ENCODE measurements at regions not wholly inside any gene's neighbourhood (a gene's known extent, or its start where the extent isn't known, plus 50 kb on each side); places are given as distances from the start of the nearest gene placed in this dataset.

- H3K4me3 ChIP-seq (ENCODE audit: low read depth, low read length) = no peak overlapping the region
- no peak for DNase-seq (ENCODE audit: low read depth)
- TF ChIP-seq CTCF (IDR thresholded peaks at IDR 0.05; ENCODE audit: insufficient read depth, low read length) = no peak
Observed at GRCh38 chr5:164345853-164346252, 840.4 kb downstream of the MAT2B start.

- no peak for TF ChIP-seq CTCF (IDR thresholded peaks at IDR 0.05; ENCODE audit: insufficient read depth, low read length)
- no peak overlapping the region for H3K4me3 ChIP-seq (ENCODE audit: low read depth, low read length)
- no peak for DNase-seq (ENCODE audit: low read depth)
Observed at GRCh38 chr5:164346785-164347630, 841.6 kb downstream of the MAT2B start.

- H3K4me3 ChIP-seq (ENCODE audit: low read depth, low read length) = no peak overlapping the region
- TF ChIP-seq CTCF (IDR thresholded peaks at IDR 0.05; ENCODE audit: insufficient read depth, low read length) = no peak
- DNase-seq (ENCODE audit: low read depth) = peak; percentile 25
Observed at GRCh38 chr5:164350236-164350635, 844.8 kb downstream of the MAT2B start.

- no peak for TF ChIP-seq CTCF (IDR thresholded peaks at IDR 0.05; ENCODE audit: insufficient read depth, low read length)
- peak; percentile 69 for DNase-seq (ENCODE audit: low read depth)
- no peak overlapping the region for H3K4me3 ChIP-seq (ENCODE audit: low read depth, low read length)
Observed at GRCh38 chr5:164351245-164351834, 845.9 kb downstream of the MAT2B start.

GRCh38 chr5:164352695-164353094, 847.3 kb downstream of the MAT2B start:
- H3K4me3 ChIP-seq (ENCODE audit: low read depth, low read length) = no peak overlapping the region
- no peak for TF ChIP-seq CTCF (IDR thresholded peaks at IDR 0.05; ENCODE audit: insufficient read depth, low read length)
- peak; percentile 73 for DNase-seq (ENCODE audit: low read depth)

GRCh38 chr5:164353155-164353554, 847.7 kb downstream of the MAT2B start:
- no peak overlapping the region for H3K4me3 ChIP-seq (ENCODE audit: low read depth, low read length)
- no peak for TF ChIP-seq CTCF (IDR thresholded peaks at IDR 0.05; ENCODE audit: insufficient read depth, low read length)
- DNase-seq (ENCODE audit: low read depth) = peak; percentile 94
